ENCODE measurements at regions not wholly inside any gene's neighbourhood (a gene's known extent, or its start where the extent isn't known, plus 50 kb on each side); places are given as distances from the start of the nearest gene placed in this dataset.

DNA sequence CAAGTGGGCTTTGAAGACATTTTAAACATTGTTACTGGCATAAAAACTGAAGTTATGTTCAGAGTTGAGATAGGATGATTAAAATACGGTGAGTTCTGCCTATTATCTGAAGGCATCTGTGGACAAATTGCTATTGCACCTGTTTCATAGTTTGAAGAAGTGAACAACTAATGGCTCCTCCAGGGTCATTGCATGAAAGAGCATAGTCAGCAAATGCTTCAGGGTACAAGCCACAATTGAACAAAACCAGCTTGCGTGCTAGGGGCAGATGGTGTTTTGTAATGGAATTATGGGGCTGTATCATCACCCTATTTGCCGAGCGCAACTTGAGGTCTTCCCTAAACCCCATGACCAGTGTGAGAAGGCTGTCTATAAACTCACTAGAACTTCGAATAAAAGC, 369.1 kb downstream of the MTRR start (continued):
- TF ChIP-seq, protein P1, sequence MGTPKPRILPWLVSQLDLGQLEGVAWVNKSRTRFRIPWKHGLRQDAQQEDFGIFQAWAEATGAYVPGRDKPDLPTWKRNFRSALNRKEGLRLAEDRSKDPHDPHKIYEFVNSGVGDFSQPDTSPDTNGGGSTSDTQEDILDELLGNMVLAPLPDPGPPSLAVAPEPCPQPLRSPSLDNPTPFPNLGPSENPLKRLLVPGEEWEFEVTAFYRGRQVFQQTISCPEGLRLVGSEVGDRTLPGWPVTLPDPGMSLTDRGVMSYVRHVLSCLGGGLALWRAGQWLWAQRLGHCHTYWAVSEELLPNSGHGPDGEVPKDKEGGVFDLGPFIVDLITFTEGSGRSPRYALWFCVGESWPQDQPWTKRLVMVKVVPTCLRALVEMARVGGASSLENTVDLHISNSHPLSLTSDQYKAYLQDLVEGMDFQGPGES (IDR thresholded peaks at IDR 0.05; ENCODE audit: low read depth, low read length): no peak
- TF ChIP-seq FOXJ3 (CRISPR knock-in tag; IDR thresholded peaks at IDR 0.05) (no peak), ZBTB33 (IDR thresholded peaks at IDR 0.05; ENCODE audit: borderline replicate concordance, low read depth) (no peak), MXI1 (IDR thresholded peaks at IDR 0.05; ENCODE audit: low read depth, low read length) (no peak), NFIC (IDR thresholded peaks at IDR 0.05; ENCODE audit: borderline replicate concordance) (no peak), ELF1 (IDR thresholded peaks at IDR 0.05) (no peak)

DNA sequence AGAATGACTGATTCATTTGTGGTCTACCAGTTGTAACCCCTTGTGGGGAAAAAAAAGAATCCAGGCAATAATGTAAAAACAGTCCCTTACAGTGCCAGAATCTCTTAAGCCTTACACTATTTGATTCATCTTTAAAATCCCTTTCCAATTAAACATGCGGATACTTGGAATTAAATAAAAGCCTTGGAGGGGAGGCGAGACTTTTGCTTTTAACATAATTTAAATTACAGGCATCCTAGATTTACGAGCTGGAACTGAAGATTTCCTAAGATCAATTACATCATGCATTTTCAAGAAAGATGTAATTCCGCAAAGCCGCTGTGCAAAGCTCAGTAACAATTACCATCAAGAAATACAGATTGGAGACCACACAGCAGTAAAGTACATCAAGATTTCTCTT, 370.2 kb downstream of the MTRR start:
- CTCF ChIA-PET: interaction anchor here (1.0 kb wide), 2 partner anchors 16 to 429 kb away, joined by 3 read pairs; no protein-coding TSS in a partner anchor
- Histone ChIP-seq H3K9me3 (no peaks in the 10 kb centered on the region), H3K4me2 (no peak overlapping the region), H3K27ac (ENCODE audit: low read depth in 2 of 2, low read length in 1 of 2) (no peak overlapping the region), H3K4me1 (ENCODE audit: control insufficient read depth in 1 of 2, insufficient read depth in 2 of 2, low read depth in 1 of 2, low read length in 1 of 2) (no peaks in the 10 kb centered on the region), H3K9me2 (no peaks in the 10 kb centered on the region), H3F3A (replicated peaks; ENCODE audit: insufficient read depth) (no peaks in the 10 kb centered on the region), H4K20me1 (ENCODE audit: insufficient read depth) (no peaks in the 10 kb centered on the region), H3K36me3 (replicated peaks in 1 of 2; ENCODE audit: control insufficient read depth in 1 of 2, insufficient read depth in 2 of 2, low read length in 1 of 2) (no peaks in the 10 kb centered on the region), H2AFZ (ENCODE audit: low read depth) (no peak overlapping the region), H3K27me3 (ENCODE audit: insufficient read depth) (no peaks in the 10 kb centered on the region; the same call in 1 of the 2 replicates), H3K9ac (no peak overlapping the region), H3K79me2 (ENCODE audit: insufficient read depth) (no peaks in the 10 kb centered on the region), H3K4me3 (ENCODE audit: low read depth in 2 of 2, low read length in 1 of 2) (no peak overlapping the region)
- WGBS (ENCODE audit: low lambda C conversion rate): 7% methylated on average over 5 of the region's 5 CpGs
- TF ChIP-seq TEAD4 (IDR thresholded peaks at IDR 0.05; ENCODE audit: borderline replicate concordance, insufficient read depth) (no peak), SIN3A (IDR thresholded peaks at IDR 0.05; ENCODE audit: borderline replicate concordance, low read depth, low read length) (no peak), TAF1 (IDR thresholded peaks at IDR 0.05; ENCODE audit: borderline replicate concordance, low read depth, low read length) (no peak), NRF1 (IDR thresholded peaks at IDR 0.05; ENCODE audit: low read depth, low read length) (no peak), NFIC (IDR thresholded peaks at IDR 0.05; ENCODE audit: borderline replicate concordance) (no peak), FOXM1 (IDR thresholded peaks at IDR 0.05; ENCODE audit: low read depth) (no peak)
- no peak for DNase-seq
- POLR2A ChIA-PET: no interaction called here

DNA sequence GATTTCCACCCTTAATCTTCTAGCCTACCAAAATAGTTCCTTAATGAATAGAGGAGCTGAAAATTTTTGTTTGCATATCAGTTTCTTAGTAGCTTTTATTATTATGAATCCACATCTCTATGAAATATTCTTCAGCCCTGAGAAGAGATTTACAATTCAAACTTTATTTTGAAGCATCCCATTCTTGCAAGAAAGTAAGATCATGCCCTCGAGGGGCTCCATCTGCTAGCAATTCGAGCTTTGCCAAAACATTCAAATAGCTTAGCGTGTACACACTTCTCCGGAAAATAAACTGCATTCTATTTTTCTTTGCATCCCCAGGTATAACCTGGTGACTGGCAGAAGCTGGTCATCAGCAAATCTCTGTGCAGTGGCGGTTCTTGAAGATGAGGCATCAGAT, 370.7 kb downstream of the MTRR start:
- POLR2A ChIA-PET: no interaction called here
- 0% methylated on average over 5 of the region's 5 CpGs for WGBS (ENCODE audit: low lambda C conversion rate)
- no peaks in the 10 kb centered on the region for H3K79me2 ChIP-seq (ENCODE audit: insufficient read depth)

More for the DNA sequence above, 370.7 kb downstream of the MTRR start:
- TF ChIP-seq CHD2 (IDR thresholded peaks at IDR 0.05; ENCODE audit: low read length, partially characterized antibody): no peak
- TF ChIP-seq, protein P2, sequence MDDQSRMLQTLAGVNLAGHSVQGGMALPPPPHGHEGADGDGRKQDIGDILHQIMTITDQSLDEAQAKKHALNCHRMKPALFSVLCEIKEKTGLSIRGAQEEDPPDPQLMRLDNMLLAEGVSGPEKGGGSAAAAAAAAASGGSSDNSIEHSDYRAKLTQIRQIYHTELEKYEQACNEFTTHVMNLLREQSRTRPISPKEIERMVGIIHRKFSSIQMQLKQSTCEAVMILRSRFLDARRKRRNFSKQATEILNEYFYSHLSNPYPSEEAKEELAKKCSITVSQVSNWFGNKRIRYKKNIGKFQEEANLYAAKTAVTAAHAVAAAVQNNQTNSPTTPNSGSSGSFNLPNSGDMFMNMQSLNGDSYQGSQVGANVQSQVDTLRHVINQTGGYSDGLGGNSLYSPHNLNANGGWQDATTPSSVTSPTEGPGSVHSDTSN (IDR thresholded peaks at IDR 0.05): no peak
- no peak for TF ChIP-seq GABPA (IDR thresholded peaks at IDR 0.05; ENCODE audit: low read depth)
- TF ChIP-seq MXI1 (IDR thresholded peaks at IDR 0.05; ENCODE audit: low read depth, low read length): no peak
- TF ChIP-seq FOXJ3 (CRISPR knock-in tag; IDR thresholded peaks at IDR 0.05): no peak
- TF ChIP-seq YY1 (IDR thresholded peaks at IDR 0.05; ENCODE audit: low read depth): no peak
- TF ChIP-seq TAF1 (IDR thresholded peaks at IDR 0.05; ENCODE audit: borderline replicate concordance, low read depth, low read length): no peak
- CTCF ChIA-PET: interaction anchor here (1.0 kb wide), 2 partner anchors 15 to 428 kb away, joined by 3 read pairs; no protein-coding TSS in a partner anchor
- Histone ChIP-seq H3K4me3 (ENCODE audit: low read depth in 2 of 2, low read length in 1 of 2) (no peak overlapping the region), H3K9me3 (no peaks in the 10 kb centered on the region), H2AFZ (ENCODE audit: low read depth) (no peak overlapping the region), H3K4me2 (no peak overlapping the region), H4K20me1 (ENCODE audit: insufficient read depth) (no peaks in the 10 kb centered on the region), H3K9ac (no peak overlapping the region), H3K27me3 (ENCODE audit: insufficient read depth) (no peaks in the 10 kb centered on the region; the same call in 1 of the 2 replicates), H3K27ac (ENCODE audit: low read depth in 2 of 2, low read length in 1 of 2) (no peak overlapping the region), H3K4me1 (ENCODE audit: control insufficient read depth in 1 of 2, insufficient read depth in 2 of 2, low read depth in 1 of 2, low read length in 1 of 2) (no peaks in the 10 kb centered on the region), H3K36me3 (replicated peaks in 1 of 2; ENCODE audit: control insufficient read depth in 1 of 2, insufficient read depth in 2 of 2, low read length in 1 of 2) (no peaks in the 10 kb centered on the region), H3K9me2 (no peaks in the 10 kb centered on the region), H3F3A (replicated peaks; ENCODE audit: insufficient read depth) (no peaks in the 10 kb centered on the region)
- DNase-seq: no peak

Measured in SK-N-SH (cell line).